GM19463 (cell line): ENCODE measurements at regions not wholly inside any gene's neighbourhood (a gene's known extent, or its start where the extent isn't known, plus 50 kb on each side); places are given as distances from the start of the nearest gene placed in this dataset.

Experiments
- ATAC-seq: cut with Tn5 transposase; IDR thresholded peaks from one replicate; pipeline ENCODE4 v1.9.1; 2021; ENCODE audit warnings: mild to moderate bottlenecking, moderate library complexity; ENCODE audit not compliant: unreplicated experiment

DNA sequence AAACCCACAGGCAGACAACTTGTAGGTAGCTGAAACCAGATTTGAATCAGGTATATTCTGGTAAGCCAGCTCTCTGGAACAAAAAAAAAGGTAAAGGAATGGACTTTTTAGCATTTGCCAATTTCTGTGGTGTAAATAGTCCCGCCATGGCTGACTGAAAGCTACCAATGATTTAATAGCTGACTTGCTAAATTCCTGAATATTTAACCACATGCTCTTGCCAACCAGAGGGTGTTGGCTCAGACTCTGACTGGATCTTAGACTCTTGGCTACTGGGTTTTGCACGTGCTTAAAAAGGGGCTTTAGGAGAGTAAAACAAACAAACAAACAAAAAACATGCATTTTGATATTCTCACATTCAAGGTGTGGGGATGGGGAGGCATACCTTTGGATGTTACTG is 600.0 kb upstream of the CDH4 start:
- no peak for ATAC-seq

DNA sequence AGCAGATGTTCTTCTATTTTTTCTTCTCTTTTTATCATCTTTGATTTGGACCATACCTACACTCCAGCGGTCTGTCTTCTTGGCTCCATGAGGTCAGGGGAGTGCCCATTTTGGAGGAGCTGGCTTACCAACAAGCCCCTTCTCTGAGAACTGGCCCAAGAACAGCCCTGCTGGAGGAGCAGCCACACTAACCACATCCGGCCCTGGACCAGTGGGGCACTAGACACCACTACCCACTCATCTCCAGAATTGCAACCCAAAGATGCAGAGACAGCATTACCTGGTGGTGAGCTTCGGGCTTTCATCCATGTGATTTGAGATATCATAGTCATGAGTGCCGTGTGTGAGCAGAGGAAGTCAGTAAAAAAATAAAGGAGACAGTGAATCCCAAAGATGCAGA is 599.4 kb upstream of the CDH4 start:
- ATAC-seq = no peak

DNA sequence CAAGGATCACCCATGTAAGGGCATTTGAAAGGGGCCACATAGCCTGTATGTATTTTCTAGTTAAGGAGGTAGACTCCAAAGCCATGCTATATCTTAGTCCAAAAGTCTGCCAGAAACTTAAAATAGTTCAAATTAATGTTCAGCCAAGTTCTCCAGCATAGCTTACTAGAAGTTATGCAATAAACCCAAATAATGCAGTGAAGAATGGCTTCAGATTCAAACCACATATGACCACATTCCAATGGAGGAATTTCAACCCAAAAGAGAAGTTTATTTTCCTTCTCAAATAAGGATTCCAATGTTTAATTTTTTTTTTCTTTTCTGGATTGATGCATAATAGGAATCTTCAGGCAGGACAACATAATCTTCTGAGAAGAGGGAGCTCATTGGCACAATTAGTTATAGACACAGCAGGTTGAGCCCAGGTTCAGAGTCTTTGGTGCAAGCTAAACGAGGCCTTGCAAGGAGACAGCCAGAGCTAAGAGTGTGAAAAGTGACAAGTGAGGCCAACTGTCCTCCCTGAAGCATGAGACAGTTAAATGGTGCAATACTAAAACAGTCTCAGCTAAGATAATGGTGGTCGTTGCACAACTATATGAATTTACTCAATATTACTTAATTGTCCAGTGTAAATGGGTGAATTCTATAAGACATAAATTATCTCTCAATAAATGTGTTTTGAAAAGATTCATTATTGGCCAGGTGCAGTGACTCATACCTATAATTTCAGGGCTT is 598.8 kb upstream of the CDH4 start:
- ATAC-seq = no peak

DNA sequence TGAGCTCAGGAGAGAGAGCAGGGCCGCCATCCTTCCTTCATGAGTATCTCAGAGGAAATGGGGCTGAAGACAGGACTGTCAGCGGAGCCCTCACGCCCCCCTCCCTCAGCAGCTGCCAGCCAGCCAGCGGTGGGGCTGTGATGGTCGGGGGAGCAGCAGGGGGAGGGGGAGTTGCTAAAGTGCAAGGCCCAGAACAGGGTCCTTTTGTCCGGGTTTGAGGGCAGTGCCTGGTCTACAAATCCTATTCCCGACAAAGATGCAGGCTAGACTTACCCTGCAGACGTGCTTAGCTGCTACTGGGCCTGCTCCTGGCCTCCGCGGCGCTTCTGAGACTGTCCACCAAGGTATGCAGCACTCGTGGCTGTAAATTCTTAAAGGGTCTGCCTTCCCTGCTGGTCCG is 593.4 kb upstream of the CDH4 start:
- ATAC-seq = no peak

DNA sequence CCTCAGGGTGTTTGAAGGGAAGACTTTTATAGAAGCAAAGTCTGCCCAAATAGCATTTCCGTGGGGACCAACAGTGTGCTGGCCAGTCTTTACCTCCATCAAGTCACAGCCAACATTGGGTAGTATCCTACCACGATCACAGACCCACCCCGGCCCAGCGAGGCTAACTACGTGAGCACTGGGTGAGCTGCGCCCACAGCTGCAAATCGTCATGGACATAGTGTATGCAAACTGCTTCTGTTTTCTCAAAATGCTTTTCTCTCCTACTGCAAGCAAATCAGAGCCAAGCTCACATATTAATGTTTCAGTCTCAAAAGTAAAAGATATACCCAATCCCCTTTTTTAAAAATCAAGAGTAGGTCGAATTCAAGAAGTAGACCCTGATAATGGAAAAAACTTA is 592.8 kb upstream of the CDH4 start:
- no peak for ATAC-seq

DNA sequence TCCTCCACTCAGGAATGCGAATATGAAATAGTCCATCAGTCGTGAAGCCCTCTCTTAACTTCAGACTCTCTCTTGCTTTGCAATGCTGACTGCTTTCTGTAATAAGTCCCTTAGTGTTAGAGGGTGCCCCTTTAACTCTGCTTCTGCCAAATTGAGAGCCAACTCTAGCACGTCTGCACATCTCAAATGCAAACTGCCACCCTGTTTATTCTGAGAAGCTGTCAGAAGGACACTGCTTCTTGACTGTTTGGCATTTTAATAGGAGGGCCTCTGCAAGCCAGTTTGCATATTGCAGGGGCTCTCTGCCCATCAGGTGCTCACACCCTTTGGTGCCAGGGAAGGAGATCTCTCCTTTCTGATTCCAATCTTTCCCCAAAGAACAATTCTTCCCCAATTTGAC is 589.8 kb upstream of the CDH4 start:
- no peak for ATAC-seq

DNA sequence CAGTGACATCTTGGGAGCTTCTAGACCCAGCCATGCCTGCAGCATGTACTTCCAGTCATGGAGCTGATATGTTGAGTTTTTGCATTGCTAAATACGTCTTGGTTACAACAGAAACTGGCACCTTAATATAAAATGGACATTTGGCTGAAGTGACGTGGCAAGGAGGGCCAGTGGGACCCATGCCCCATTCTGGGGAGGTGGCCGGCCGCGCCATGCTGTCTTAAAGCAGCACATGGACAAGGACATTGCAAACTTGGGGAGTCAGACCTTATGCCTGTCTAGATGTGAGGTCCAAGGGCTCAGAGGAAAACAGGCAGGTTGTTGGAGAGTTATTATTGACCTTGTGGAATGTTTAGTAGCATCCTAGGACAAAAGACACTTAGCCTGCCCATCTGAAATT is 588.0 kb upstream of the CDH4 start:
- ATAC-seq = no peak

DNA sequence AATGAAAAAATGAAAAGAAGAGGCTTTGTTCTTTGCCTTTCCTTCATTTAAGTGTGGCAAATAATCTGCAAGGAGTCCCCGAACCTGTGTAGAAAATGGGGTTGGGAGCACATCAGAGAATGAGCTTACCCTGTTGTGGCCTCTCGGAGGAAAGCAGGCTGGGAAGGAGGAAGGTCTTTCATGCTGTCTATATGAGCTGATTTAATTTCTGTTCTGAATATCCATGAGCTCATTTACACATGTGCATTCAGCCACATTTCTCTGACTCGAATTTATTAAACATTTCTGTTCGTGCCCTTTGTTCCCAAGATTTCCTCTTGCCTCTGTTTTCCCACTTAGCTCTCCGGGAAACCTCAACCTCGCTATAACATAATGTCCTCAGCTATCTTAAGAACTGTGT is 584.4 kb upstream of the CDH4 start:
- ATAC-seq = no peak

DNA sequence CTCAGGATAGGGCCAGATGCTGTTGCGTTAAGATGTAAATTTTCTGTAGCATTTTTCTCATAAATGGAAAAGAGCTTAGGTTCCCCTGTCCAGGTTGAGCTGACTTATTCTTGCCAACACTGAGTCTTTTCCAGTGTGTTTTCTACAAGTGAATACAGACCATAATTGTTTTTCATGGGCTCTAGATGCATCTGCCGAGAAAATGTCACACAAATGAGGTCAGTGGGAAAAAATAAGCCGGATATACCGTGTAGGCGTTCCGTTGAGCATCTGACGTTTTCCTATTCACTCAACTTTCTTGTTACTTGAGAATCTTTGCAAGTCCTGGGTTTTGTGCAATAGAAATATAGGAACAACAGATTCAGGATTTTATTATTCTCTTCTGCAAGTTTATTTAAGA is 582.9 kb upstream of the CDH4 start:
- ATAC-seq = no peak

DNA sequence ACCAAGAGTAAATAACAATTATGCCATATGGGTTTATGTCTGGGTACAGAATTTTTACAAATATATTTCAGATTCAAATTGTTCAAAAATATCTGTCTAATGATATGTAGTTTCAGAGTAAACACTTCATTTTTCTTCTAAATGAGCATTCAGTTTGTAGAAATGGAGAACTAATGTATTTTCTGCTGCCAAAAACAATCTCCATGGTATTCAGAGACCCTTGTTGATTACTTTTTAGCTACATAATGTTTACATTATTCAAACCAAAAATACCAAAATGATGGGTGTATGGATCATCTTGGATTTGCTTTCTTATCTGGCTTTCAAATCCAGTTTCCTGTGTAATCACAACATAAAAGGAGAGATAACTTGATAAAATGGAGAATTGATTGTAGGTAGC is 576.0 kb upstream of the CDH4 start:
- no peak for ATAC-seq

DNA sequence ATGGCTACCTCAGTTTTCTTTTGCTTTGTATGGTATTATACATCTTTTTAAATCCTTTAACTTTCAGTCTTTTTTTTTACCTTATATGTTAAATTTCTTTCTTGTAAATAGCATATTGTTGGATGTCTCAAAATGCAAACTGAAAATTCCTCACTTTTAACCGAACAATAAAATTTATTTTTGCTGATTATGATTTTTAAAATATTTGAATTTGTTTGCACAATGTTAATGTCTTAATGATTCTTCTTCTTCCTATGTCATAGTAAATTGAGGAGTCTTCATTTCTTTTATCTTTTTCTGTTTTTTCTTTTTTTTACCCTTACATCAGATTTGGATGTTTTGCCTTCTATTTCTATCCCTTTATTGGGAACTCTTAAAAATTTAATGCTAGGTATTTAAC is 574.2 kb upstream of the CDH4 start:
- no peak for ATAC-seq

DNA sequence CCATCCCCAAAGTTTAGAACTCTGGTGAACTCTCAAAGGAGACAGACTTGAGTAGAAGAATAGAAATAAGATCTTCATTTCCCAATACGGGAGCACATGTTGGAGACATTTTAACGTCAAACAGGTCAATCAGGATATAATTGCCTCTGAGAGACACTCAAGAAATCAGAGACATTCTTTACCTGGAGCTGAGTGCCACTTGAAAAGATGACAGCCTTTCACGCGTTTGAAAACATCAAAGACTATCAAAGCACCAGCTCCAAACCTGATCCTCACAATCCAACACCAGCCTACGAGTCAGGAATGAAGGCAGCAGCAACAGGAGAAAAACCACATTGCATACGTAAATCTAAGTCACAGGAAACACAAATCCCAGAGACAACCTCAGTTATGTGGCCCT is 571.5 kb upstream of the CDH4 start:
- ATAC-seq = no peak

DNA sequence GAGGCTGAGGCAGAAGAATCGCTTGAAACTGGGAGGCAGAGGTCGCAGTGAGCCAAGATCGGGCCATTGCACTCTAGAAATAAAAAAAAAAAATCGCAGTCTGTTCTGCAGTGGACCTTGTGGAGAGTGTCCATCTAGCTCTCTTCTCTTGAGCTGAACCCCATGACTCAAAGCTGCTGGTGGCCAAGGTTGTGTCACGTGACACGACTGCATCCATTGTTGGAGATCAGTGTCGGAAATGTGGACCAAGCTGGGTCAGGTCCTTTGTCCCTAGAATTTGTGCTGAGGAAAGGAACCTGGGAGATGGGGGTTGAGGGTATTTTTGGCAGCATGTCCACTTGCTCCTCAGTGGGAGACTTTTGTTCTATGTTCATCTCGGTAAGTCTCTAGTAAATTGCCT is 564.8 kb upstream of the CDH4 start:
- no peak for ATAC-seq

DNA sequence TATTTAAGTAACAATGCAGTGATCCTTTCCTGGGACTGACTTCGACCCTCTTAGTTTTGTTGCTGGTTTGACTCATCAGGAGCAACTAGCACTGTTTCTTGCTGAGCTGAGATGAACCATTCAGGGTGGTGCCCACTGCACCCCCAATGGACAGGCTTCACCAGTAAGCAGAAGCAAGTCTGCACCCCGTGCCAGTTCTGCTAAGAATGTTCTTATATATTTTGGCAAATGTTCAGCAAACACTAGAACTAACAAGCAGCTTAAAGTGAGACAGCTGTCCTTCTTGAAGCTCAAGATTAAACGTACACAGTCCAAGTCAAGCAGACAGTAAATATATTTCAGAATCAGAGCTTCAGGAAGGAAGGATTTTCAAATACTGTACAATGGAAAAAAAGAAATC is 561.3 kb upstream of the CDH4 start:
- ATAC-seq = no peak

DNA sequence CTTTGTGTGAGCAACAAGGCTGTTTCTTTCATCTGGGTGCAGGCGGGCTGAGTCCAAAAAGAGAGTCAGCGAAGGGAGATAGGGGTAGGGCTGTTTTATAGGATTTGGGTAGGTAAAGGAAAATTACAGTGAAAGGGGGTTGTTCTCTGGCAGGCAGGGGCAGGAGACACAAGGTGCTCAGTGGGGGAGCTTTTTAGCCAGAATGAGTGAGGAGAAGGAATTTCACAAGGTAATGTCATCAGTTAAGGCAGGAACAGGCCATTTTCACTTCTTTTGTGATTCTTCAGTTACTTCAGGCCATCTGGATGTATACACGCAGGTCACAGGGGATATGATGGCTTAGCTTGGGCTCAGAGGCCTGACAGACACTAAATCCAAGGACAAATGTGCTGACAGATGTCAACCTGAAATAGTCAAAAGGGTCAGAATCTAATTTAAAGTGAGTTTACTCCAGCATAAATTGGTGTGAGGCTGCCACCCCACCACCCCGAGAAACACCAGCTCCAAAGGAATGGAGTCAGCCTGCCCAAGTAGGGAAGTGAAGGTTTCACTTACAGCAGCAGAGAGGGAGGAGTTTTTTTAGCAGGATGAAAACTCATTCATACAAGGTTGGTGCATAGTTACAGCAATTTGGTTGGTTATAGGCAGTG is 560.0 kb upstream of the CDH4 start:
- no peak for ATAC-seq

DNA sequence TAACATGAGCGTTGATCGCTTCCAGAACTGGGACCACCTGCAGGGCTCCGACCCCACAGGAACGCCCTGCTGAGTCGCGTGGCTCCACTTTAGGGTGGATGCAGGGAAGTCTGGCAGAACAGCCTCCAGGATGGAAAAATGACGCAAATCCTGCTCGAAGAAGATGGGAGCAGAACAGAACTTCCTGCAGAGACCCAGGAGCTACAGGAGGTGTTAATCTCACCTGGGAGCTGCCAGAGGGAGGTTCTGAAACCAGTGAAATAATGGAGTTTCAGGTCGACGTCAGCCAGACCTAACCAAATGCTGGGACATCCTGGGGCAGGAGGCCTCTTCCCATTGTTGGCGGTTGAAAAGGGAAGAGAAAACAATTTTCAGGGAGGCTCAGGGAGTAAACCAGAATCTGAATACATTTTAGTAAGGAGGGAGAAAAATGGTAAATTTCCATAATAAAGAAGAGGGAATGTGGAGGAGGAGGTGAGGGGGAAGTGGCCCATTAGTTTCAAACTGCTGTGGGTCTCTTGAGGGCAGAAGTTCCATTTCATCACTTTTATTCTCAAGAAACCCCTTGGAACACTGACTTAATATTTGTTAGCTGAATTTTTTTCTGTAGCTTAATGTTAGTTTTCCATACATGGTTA is 558.4 kb upstream of the CDH4 start:
- ATAC-seq = no peak

DNA sequence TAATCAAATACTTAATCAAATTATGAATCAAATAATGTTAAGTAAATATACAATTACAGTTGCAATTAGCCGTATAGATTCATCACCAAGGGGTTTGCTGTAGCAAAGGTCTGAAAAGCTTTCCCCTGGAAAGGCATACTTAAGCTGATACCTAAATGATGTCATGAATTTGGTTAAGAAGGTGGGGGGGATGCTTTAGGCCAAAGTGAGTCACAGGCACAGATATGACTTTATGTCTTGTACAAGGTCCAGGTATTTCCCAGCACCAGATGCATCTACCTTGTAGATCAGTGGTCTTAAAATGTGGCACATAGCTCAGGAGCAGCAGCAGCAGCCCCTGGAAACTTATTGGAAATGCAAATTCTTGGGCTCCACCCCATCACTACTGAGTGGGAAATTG is 557.3 kb upstream of the CDH4 start:
- no peak for ATAC-seq

DNA sequence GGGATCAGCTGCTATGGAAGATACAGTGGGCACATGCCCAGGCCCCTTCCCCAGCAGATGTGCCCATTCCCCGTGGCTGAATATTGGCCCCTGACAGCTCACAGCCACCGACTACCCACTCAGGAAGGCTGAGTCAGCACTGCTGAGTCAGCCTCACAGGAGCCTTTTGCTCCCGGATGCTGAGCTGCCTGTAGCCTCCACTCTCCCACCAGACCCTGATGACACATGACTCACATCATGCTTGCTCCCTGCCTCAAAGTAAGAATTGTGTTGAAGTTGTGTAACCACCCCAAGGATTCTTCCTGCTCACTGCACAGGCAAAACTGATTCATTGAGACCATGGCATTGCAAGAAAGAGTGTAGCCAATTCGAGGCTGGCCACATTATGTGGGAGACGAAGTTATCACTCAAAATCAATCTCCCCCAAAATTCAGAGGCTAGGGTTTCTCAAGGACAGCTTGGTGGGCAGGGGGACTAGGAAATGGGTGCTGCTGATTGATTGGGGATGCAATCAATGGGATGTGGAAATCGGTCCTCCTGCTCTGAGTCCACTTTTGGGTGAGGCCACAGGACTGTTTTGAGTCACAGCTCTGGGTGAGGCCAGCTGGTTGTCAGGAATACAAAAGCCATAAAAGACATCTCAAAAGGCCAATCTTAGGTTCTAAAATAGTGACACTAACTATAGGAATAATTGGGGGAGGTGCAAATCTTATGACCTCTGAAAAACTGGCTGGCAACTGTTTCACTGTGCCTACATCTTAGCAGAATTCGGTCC is 556.6 kb upstream of the CDH4 start:
- ATAC-seq = no peak

DNA sequence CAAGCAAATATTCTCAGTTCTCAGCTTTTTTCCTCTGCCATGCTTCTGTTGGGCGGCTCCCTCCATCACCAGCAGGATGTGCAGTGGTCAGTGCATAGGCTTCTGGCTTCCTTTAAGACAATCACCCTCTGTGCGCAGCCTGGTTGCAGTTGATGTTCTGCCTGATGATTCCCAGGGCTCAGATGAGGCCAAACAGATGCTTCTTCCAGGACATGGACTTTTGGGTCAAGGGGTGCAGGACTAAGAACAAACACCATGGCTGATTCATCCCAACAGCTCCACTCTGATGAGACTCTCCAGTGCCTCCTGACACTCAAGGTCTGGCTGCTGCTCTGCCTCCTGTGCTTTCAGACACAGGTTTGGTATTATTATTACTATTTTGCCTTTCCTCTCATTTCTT is 554.8 kb upstream of the CDH4 start:
- ATAC-seq = no peak

DNA sequence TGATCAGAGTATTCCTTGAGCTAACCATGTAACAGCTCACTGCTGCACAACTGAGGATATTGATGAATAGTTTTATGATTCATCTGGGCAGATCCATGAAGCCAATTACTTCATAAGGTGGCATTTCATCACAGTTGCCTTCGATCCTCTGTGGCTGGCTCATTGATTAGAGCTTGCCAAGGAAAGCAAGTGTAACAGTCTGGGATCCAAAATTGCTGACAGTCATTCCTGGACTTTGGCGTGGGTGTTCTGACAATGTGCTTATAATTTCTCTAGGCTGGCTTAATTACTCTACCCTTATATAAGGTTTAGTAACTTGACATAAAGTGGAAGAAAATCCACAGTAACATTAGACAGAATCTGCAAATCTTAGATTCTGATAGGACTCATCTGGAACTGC is 551.3 kb upstream of the CDH4 start:
- no peak for ATAC-seq

DNA sequence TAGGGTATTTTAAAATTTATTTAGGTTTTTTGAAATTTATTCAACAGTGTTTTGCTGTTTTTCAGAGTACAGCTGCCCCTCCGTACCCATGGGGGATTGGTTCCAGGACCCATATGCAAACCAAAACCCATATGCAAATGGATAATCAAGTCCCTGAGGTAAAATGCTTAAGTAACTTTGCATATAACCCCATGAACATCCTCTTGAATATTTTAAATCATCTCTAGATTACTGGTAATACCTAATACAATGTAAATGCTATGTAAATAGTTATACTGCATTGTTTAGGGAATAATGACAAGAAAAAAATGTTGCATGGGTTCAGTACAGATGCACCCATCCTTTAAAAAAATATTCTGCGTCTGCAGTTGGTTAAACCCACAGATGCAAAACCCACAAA is 547.9 kb upstream of the CDH4 start:
- ATAC-seq = no peak

DNA sequence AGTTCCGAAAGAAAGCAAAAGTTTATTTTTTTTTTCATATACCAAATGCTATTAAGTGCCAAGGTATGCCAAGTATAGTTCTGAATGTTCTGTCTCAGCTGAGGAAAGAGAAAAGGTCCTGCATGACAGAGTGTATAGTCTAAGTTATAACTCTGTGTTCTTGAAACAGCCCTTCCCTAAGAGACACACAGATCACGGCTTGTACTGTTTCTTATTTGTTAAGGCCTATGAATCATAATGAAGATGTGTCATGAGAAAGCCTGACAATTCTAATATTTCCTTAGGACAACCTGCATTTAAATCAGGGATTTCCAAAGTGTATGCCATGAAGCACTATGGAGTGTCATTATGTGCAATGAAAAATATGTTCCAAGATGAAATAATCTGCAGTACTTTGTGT is 538.7 kb upstream of the CDH4 start:
- ATAC-seq = no peak
